HG03280 (cell line): ENCODE measurements at regions not wholly inside any gene's neighbourhood (a gene's known extent, or its start where the extent isn't known, plus 50 kb on each side); places are given as distances from the start of the nearest gene placed in this dataset.

Experiments used
- ATAC-seq: cut with Tn5 transposase; IDR thresholded peaks from one replicate; pipeline ENCODE4 v1.9.1; 2021; ENCODE audit warnings: mild to moderate bottlenecking, moderate library complexity; ENCODE audit not compliant: unreplicated experiment

GRCh38 chr5:125399885-125400284, 653.4 kb upstream of the ZNF608 start:
- no peak for ATAC-seq

- no peak for ATAC-seq
Measured at GRCh38 chr5:125401724-125402622, 655.5 kb upstream of the ZNF608 start.

- no peak for ATAC-seq
Measured at GRCh38 chr5:125402787-125403186, 656.3 kb upstream of the ZNF608 start.

- no peak for ATAC-seq
Measured at GRCh38 chr5:125404056-125404455, 657.6 kb upstream of the ZNF608 start.

- ATAC-seq, result no peak
Measured at GRCh38 chr5:125408448-125409233, 662.2 kb upstream of the ZNF608 start.

- no peak for ATAC-seq
Measured at GRCh38 chr5:125409234-125409860, 662.9 kb upstream of the ZNF608 start.

- ATAC-seq, result no peak
Measured at GRCh38 chr5:125409861-125410536, 663.6 kb upstream of the ZNF608 start.

GRCh38 chr5:125410537-125411070, 664.2 kb upstream of the ZNF608 start:
- ATAC-seq, result no peak

- ATAC-seq, result peak; percentile 57
Measured at GRCh38 chr5:125411071-125411743, 664.8 kb upstream of the ZNF608 start.

GRCh38 chr5:125411744-125412560, 665.5 kb upstream of the ZNF608 start:
- peak; percentile 48 for ATAC-seq

GRCh38 chr5:125412561-125413495, 666.4 kb upstream of the ZNF608 start:
- ATAC-seq, result peak; percentile 37

GRCh38 chr5:125413496-125414274, 667.2 kb upstream of the ZNF608 start:
- ATAC-seq, result no peak

- ATAC-seq, result no peak
Measured at GRCh38 chr5:125415126-125415525, 668.7 kb upstream of the ZNF608 start.

GRCh38 chr5:125416055-125416454, 669.6 kb upstream of the ZNF608 start:
- no peak for ATAC-seq

GRCh38 chr5:125421006-125421405, 674.6 kb upstream of the ZNF608 start:
- ATAC-seq, result no peak

GRCh38 chr5:125422342-125422741, 675.9 kb upstream of the ZNF608 start:
- ATAC-seq, result no peak

GRCh38 chr5:125424402-125425141, 678.1 kb upstream of the ZNF608 start:
- ATAC-seq, result no peak
